GM23248 (cell line): ENCODE measurements at regions not wholly inside any gene's neighbourhood (a gene's known extent, or its start where the extent isn't known, plus 50 kb on each side); places are given as distances from the start of the nearest gene placed in this dataset.

Experiments
- DNase-seq: peaks from one replicate; pipeline ENCODE4 v3.0.0-alpha.2; 2015
- H2AFZ ChIP-seq: fragments of 200-600 bp; sonication (generic); 2 replicates; pipeline ENCODE4 v1.6.1; 2016; ENCODE audit warnings: antibody characterized with exemption
- H3F3A ChIP-seq: fragments of 200-600 bp; sonication (generic); 2 replicates; pipeline ENCODE4 v1.6.1; 2016; ENCODE audit warnings: mild to moderate bottlenecking, antibody characterized with exemption, mixed run types; ENCODE audit not compliant: insufficient read depth
- H3K27ac ChIP-seq: fragments of 200-600 bp; sonication (generic); 2 replicates; pipeline ENCODE4 v1.5.1; 2016; ENCODE audit warnings: mild to moderate bottlenecking
- H3K27me3 ChIP-seq: fragments of 200-600 bp; sonication (generic); replicated peaks from 2 replicates; pipeline ENCODE4 v1.6.1; 2016; ENCODE audit warnings: mild to moderate bottlenecking; ENCODE audit not compliant: insufficient read depth
- H3K36me3 ChIP-seq: fragments of 200-600 bp; sonication (generic); 2 replicates; pipeline ENCODE4 v1.6.1; 2016; ENCODE audit warnings: low read depth, mild to moderate bottlenecking
- H3K4me1 ChIP-seq: fragments of 200-600 bp; sonication (generic); 2 replicates; pipeline ENCODE4 v1.6.1; 2016; ENCODE audit warnings: mild to moderate bottlenecking; ENCODE audit not compliant: insufficient read depth
- H3K4me2 ChIP-seq: fragments of 200-600 bp; sonication (generic); one replicate; pipeline ENCODE4 v1.6.1; 2016; ENCODE audit warnings: mild to moderate bottlenecking; ENCODE audit not compliant: unreplicated experiment
- H3K4me3 ChIP-seq: fragments of 200-600 bp; sonication (generic); 2 replicates; pipeline ENCODE4 v1.5.1; 2016; ENCODE audit warnings: mild to moderate bottlenecking
- H3K79me2 ChIP-seq: fragments of 200-600 bp; sonication (generic); 2 replicates; pipeline ENCODE4 v1.6.1; 2016; ENCODE audit warnings: mild to moderate bottlenecking; ENCODE audit not compliant: insufficient read depth
- H3K9ac ChIP-seq: fragments of 200-600 bp; sonication (generic); 2 replicates; pipeline ENCODE4 v1.6.1; 2016; ENCODE audit warnings: mild to moderate bottlenecking
- H3K9me2 ChIP-seq: fragments of 200-600 bp; sonication (generic); 2 replicates; pipeline ENCODE4 v1.6.1; 2016; ENCODE audit warnings: mixed run types, mild to moderate bottlenecking, moderate library complexity; ENCODE audit not compliant: insufficient read depth
- H3K9me3 ChIP-seq: fragments of 200-600 bp; sonication (generic); one replicate; pipeline ENCODE4 v1.6.1; 2017; ENCODE audit warnings: low read depth
- H4K20me1 ChIP-seq: fragments of 200-600 bp; sonication (generic); 2 replicates; pipeline ENCODE4 v1.6.0; 2016; ENCODE audit not compliant: insufficient read depth
- EZH2 ChIP-seq: fragments of 200-600 bp; sonication (generic); IDR thresholded peaks from 2 replicates; pipeline ENCODE4 v1.6.1; 2018; ENCODE audit warnings: antibody characterized with exemption, mild to moderate bottlenecking; ENCODE audit not compliant: insufficient read depth, poor library complexity, severe bottlenecking
- EZH2phosphoT487 ChIP-seq: fragments of 200-600 bp; sonication (generic); IDR thresholded peaks from 2 replicates; pipeline ENCODE4 v1.6.1; 2018; ENCODE audit warnings: antibody characterized with exemption, moderate library complexity, mild to moderate bottlenecking, low read depth; ENCODE audit not compliant: insufficient read depth
- WGBS, 2 experiments: methylation state at CpG; one replicate each; pipeline ENCODE4 v1.1.6; 2015 to 2017; ENCODE audit warnings: low lambda C conversion rate in 2 of 2, low coverage in 1 of 2; ENCODE audit errors: missing lambda C conversion rate in 2 of 2; 5-methylcytosine and 5-hydroxymethylcytosine counted together
- in situ Hi-C: fragments of 300-500 bp; cut with MboI; formaldehyde crosslinking; loops from 2 replicates; pipeline ENCODE4 v1.15.0; 2020

DNA sequence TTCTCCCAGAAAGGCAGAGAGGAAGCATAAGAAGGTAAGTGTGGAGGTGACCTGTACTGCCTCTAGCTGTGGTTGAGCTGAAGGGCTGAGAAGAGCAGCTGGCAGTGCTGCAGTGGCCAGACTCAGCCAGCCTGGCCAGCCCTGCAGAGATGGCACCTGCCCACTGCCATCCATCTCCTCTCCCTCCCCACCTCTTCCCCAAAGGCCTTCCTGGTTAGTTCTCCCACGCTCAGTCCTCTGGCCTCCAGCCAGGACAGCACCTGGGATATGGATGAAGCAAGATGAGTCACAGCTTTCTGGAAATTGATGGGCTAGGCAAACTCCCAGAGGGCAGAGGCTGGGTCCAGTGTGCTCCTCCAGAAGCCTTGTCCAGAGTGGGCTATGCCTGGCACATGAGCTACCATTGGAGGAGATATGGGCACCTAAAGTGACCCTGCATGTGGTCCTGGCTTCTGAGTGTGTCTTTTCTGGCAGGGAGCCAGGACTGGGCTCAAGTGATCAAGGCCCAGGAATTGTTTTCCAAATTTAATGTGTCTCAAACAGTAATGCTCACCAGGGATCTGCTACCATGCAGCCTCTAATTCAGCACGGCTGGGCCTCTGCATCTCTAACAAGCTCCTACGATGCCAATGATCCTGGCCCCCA, 81.0 kb upstream of the CACUL1 start:
- H3F3A ChIP-seq, result no peaks in the 10 kb centered on the region
- TF ChIP-seq EZH2 (no peak), EZH2phosphoT487 (no peak)
- in situ Hi-C loops, result no loop called here
- H3K9ac ChIP-seq, result no peak overlapping the region
- no peaks in the 10 kb centered on the region for H4K20me1 ChIP-seq
- H3K4me3 ChIP-seq, result no peak overlapping the region
- no peaks in the 10 kb centered on the region for H3K4me1 ChIP-seq
- no peaks in the 10 kb centered on the region for H3K79me2 ChIP-seq
- WGBS, 2 experiments, result 44 to 55% methylated on average over 3 of the region's 3 CpGs
- no peaks in the 10 kb centered on the region for H3K9me2 ChIP-seq
- no peak for DNase-seq
- no peak overlapping the region for H2AFZ ChIP-seq
- H3K27ac ChIP-seq, result no peak overlapping the region
- no peak overlapping the region for H3K4me2 ChIP-seq
- H3K9me3 ChIP-seq, result no peaks in the 10 kb centered on the region
- no peaks in the 10 kb centered on the region for H3K36me3 ChIP-seq
- H3K27me3 ChIP-seq, result peaks cover 3% of the 10 kb centered on the region; the same call in 1 of the 2 replicates

DNA sequence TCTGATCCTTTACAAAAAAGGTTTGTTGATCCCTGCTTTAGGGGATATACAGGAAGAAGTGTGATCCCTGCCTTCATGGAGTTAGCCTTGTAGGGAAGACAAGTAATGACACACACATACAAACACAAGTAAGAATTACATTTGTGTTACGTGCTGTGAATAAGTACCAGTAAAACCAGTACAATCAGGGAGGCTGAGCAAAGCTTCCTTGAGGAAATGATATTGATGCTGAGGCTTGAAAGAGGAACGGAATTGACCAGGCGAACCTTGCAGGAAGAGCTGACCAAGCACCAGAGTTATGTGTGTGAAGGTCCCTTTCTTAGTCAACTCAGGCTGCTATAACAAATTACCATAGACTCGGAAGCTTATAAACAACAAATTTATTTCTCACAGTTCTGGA, 83.6 kb upstream of the CACUL1 start:
- TF ChIP-seq EZH2 (no peak), EZH2phosphoT487 (no peak)
- Histone ChIP-seq H3F3A (no peaks in the 10 kb centered on the region), H3K9me3 (no peaks in the 10 kb centered on the region), H3K27ac (no peak overlapping the region), H3K4me1 (no peaks in the 10 kb centered on the region), H3K36me3 (no peaks in the 10 kb centered on the region), H3K79me2 (no peaks in the 10 kb centered on the region), H2AFZ (no peak overlapping the region), H3K9ac (no peak overlapping the region), H4K20me1 (no peaks in the 10 kb centered on the region), H3K4me3 (no peak overlapping the region), H3K27me3 (peaks cover 3% of the 10 kb centered on the region; the same call in 1 of the 2 replicates), H3K4me2 (no peak overlapping the region), H3K9me2 (no peaks in the 10 kb centered on the region)
- WGBS, 2 experiments, result 86 to 88% methylated on average over 4 of the region's 4 CpGs
- in situ Hi-C loops, result no loop called here
- DNase-seq, result no peak

DNA sequence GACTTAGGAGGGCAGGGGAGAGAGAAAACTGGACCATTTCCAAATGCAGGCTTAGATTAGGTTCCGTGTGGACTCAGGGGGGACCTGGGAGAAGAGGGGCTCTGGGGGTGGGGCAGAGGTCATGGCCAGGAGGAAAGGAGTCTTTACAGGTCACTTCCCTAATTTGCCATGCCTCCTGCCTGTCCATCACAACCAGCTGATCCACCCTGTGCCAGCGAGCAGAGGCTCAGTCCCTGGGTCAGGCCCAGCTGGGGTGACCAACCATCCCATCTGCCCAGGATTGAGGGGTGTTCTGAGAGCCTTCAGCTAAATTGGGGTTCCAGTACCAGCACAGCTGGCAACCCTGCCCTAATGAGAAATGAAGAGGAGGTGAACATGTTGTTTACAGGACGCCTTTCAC, 84.6 kb upstream of the CACUL1 start:
- no peak for DNase-seq
- 82 to 84% methylated on average over 3 of the region's 3 CpGs for whole genome bisulfite sequencing, 2 experiments
- no peak overlapping the region for H3K27ac ChIP-seq
- TF ChIP-seq EZH2phosphoT487 (no peak), EZH2 (no peak)
- no peak overlapping the region for H3K4me2 ChIP-seq
- no peaks in the 10 kb centered on the region for H3K9me2 ChIP-seq
- H3K9ac ChIP-seq, result no peak overlapping the region
- H3F3A ChIP-seq, result no peaks in the 10 kb centered on the region
- peaks cover 3% of the 10 kb centered on the region; the same call in 1 of the 2 replicates for H3K27me3 ChIP-seq
- in situ Hi-C loops, result no loop called here
- no peaks in the 10 kb centered on the region for H3K36me3 ChIP-seq
- no peaks in the 10 kb centered on the region for H3K9me3 ChIP-seq
- H4K20me1 ChIP-seq, result no peaks in the 10 kb centered on the region
- no peak overlapping the region for H3K4me3 ChIP-seq
- H3K4me1 ChIP-seq, result no peaks in the 10 kb centered on the region
- H2AFZ ChIP-seq, result no peak overlapping the region
- no peaks in the 10 kb centered on the region for H3K79me2 ChIP-seq

DNA sequence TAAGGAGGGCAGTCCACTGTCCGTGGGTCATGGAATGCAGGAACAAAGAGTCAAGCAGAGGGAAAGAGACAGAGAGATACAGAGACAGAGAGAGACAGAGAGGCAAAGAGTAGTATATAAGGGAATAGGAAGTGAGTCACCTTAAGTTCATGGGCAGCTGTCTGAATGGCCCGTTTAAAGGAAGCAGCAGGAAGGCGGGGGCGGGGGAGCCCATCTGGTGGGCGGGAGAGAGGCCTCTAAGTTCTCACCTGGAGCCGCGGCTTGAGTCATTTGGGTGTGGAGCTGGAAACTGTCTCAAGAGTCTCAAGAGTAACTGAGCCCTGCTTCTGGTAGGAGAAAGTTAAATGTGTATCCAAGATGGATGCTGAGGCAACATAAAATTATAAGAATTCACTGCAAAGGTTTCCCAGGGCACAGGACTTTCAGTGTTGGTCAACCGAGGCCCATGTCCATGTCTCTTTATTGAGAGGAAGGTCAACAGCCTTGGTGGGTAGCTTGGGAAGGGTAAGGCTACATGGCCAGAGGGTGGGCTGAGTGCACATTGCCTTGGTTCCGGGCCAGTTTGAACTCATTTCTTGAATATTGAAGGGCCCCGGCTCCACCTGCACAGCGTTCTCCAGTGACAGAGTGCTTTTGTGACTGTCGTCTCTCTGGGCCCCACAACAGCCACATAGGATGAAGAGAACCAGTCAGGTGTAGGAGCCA, 85.5 kb upstream of the CACUL1 start:
- no peak overlapping the region for H3K9ac ChIP-seq
- TF ChIP-seq EZH2phosphoT487 (no peak), EZH2 (no peak)
- H3K27me3 ChIP-seq, result 0 out of 2 replicates have a peak, but pooled peaks cover 3% of the 10 kb centered on the region
- no peak overlapping the region for H3K4me2 ChIP-seq
- H3K9me3 ChIP-seq, result no peaks in the 10 kb centered on the region
- no peaks in the 10 kb centered on the region for H3K9me2 ChIP-seq
- WGBS, 2 experiments, result 79 to 80% methylated on average over 11 to 12 of the region's 12 CpGs
- in situ Hi-C loops, result no loop called here
- no peaks in the 10 kb centered on the region for H3K79me2 ChIP-seq
- no peak overlapping the region for H3K27ac ChIP-seq
- H3K36me3 ChIP-seq, result no peaks in the 10 kb centered on the region
- no peaks in the 10 kb centered on the region for H3F3A ChIP-seq
- no peak overlapping the region for H2AFZ ChIP-seq
- no peaks in the 10 kb centered on the region for H4K20me1 ChIP-seq
- no peak for DNase-seq
- no peak overlapping the region for H3K4me3 ChIP-seq
- H3K4me1 ChIP-seq, result no peaks in the 10 kb centered on the region
